Prostate gland (tissue), 2 donors: ENCODE measurements at regions not wholly inside any gene's neighbourhood (a gene's known extent, or its start where the extent isn't known, plus 50 kb on each side); places are given as distances from the start of the nearest gene placed in this dataset.

Experiments used
- DNase-seq: peaks from one replicate; pipeline ENCODE4 v3.0.0-alpha.2; 2019; ENCODE audit warnings: low spot score
- H3K27ac ChIP-seq, 2 donors: fragments of 200-600 bp; sonication (generic); 2 replicates each; pipeline ENCODE4 v1.5.1; 2017 to 2019
- H3K27me3 ChIP-seq: fragments of 200-600 bp; sonication (generic); replicated peaks from 2 replicates; pipeline ENCODE4 v1.5.1; 2019; ENCODE audit not compliant: insufficient read depth
- H3K36me3 ChIP-seq, 2 donors: fragments of 200-600 bp; sonication (generic); 1 replicate in 1 of 2; 2 replicates in 1 of 2; pipeline versions ENCODE4 v1.5.1 to v1.8.1; 2017 to 2019
- H3K4me1 ChIP-seq: fragments of 200-600 bp; sonication (generic); replicated peaks from 2 replicates; pipeline ENCODE4 v1.5.1; 2019
- H3K4me3 ChIP-seq, 2 donors: fragments of 200-600 bp; sonication (generic); 2 replicates each; pipeline ENCODE4 v1.5.1; 2017 to 2019
- H3K9me3 ChIP-seq: fragments of 200-600 bp; sonication (generic); 2 replicates; pipeline ENCODE4 v1.5.1; 2017
- CTCF ChIP-seq, 4 experiments: fragments of 200-600 bp in 2 of 4; fragments of 450-650 bp in 2 of 4; sonication (generic) in 2 of 4; IDR thresholded peaks; 1 replicate in 3 of 4; 2 replicates in 1 of 4; pipeline ENCODE4 v1.5.1; 2016 to 2019; ENCODE audit warnings: antibody characterized with exemption in 4 of 4, mild to moderate bottlenecking in 2 of 4, moderate library complexity in 2 of 4
- POLR2A ChIP-seq: fragments of 450-650 bp; IDR thresholded peaks from one replicate; pipeline ENCODE4 v1.6.1; 2016; ENCODE audit warnings: antibody characterized with exemption, mild to moderate bottlenecking
- POLR2AphosphoS5 ChIP-seq: sonication (generic); formaldehyde crosslinking; IDR thresholded peaks from one replicate; pipeline ENCODE4 v1.6.1; 2017; ENCODE audit warnings: antibody characterized with exemption
- WGBS: methylation state at CpG from one replicate; pipeline ENCODE4 v1.1.5; 2018; 5-methylcytosine and 5-hydroxymethylcytosine counted together
- intact Hi-C: fragments of 100-400 bp; cut with DNase I; formaldehyde crosslinking; loops from one replicate; pipeline ENCODE4 v1.14.2; 2022

DNA sequence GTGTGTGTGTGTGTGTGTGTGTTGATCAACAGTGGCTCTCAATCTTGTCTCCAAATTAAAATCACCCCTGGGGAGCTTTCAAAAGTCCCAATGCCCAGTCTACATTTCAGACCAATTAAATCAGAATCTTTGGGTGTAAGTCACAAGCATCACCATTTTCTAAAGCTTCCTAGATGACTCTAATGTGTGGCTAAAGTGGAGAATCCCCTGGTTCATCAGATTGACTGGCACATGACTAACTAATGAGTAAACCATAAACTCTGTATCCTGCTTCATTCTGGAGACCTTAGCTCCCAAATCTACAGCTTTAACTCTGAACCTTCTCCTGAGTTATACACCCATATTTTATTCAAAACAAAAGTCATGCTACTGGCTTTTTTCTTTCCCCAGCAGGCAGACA is 131.3 kb downstream of the SUCLA2 start:
- Histone ChIP-seq H3K36me3 (no peaks in the 10 kb centered on the region), H3K4me3 (no peak overlapping the region), H3K27me3 (no peaks in the 10 kb centered on the region), H3K27ac (no peak overlapping the region), H3K4me1 (no peaks in the 10 kb centered on the region), H3K9me3 (no peaks in the 10 kb centered on the region)
- intact Hi-C loops, result no loop called here
- DNase-seq, result no peak
- TF ChIP-seq POLR2A, result no peak
- TF ChIP-seq CTCF (IDR thresholded peaks at IDR 0.05), result no peak
- no peak for TF ChIP-seq POLR2AphosphoS5

DNA sequence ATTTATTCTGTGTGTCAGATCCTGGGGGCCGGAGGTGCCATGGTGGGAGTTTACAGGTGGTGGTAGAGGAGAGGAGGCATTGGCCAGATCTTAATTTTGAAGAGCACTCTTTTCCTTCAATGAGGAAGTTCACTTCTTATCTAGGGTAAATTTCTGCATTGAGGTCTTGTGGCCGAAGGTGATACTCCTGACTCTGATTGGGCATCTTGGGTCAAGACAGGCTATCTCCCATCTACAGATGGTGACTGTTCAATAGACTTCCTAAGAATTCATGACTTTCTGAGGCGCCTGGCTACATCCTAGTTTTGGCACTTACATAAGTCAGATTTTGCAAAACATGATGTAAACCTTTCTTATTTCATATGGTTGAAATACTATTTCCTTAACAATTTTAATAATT is 135.2 kb downstream of the SUCLA2 start:
- Histone ChIP-seq H3K36me3 (no peaks in the 10 kb centered on the region), H3K4me1 (no peaks in the 10 kb centered on the region), H3K4me3 (no peak overlapping the region), H3K27ac (no peak overlapping the region), H3K27me3 (no peaks in the 10 kb centered on the region), H3K9me3 (no peaks in the 10 kb centered on the region)
- intact Hi-C loops, result no loop called here
- no peak for DNase-seq
- 85% methylated on average over 3 of the region's 3 CpGs for WGBS
- TF ChIP-seq POLR2AphosphoS5, result no peak
- TF ChIP-seq CTCF (IDR thresholded peaks at IDR 0.05), result no peak
- no peak for TF ChIP-seq POLR2A

DNA sequence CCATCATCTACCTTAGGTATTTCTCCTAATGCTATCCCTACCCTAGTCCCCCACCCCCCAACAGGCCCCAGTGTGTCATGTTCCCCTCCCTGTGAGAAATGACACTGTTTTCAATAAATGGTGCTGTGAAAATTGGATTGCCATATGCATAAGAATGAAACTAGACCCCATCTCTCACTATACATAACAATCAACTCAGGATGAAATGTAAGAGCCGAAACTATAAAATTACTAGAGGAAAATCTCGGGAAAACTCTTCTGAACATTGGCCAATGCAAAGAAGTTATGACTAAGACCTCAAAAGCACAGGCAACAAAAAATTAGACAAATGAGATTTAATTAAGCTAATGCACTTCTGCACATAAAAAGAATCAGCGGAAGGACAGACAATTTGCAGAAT is 138.2 kb downstream of the SUCLA2 start:
- no peak overlapping the region for H3K27ac ChIP-seq
- 73% methylated on average over 3 of the region's 3 CpGs for WGBS

GRCh38 chr13:47859165-47859564 is 141.9 kb downstream of the SUCLA2 start:
- Histone ChIP-seq H3K9me3 (no peaks in the 10 kb centered on the region), H3K36me3 (no peaks in the 10 kb centered on the region), H3K27me3 (no peaks in the 10 kb centered on the region), H3K4me3 (no peak overlapping the region), H3K4me1 (no peaks in the 10 kb centered on the region), H3K27ac (no peak overlapping the region)
- intact Hi-C loops, result no loop called here
- 70% methylated on average over 1 of the region's 1 CpG for WGBS
- DNase-seq, result no peak
- TF ChIP-seq CTCF (IDR thresholded peaks at IDR 0.05) (no peak), POLR2A (no peak), POLR2AphosphoS5 (no peak)

More for the DNA sequence above, 138.2 kb downstream of the SUCLA2 start:
- Histone ChIP-seq H3K4me3 (no peak overlapping the region), H3K9me3 (no peaks in the 10 kb centered on the region), H3K27me3 (no peaks in the 10 kb centered on the region), H3K36me3 (no peaks in the 10 kb centered on the region), H3K4me1 (no peaks in the 10 kb centered on the region)
- intact Hi-C loops, result no loop called here
- no peak for TF ChIP-seq CTCF (IDR thresholded peaks at IDR 0.05)
- no peak for TF ChIP-seq POLR2A
- no peak for TF ChIP-seq POLR2AphosphoS5
- DNase-seq, result no peak

DNA sequence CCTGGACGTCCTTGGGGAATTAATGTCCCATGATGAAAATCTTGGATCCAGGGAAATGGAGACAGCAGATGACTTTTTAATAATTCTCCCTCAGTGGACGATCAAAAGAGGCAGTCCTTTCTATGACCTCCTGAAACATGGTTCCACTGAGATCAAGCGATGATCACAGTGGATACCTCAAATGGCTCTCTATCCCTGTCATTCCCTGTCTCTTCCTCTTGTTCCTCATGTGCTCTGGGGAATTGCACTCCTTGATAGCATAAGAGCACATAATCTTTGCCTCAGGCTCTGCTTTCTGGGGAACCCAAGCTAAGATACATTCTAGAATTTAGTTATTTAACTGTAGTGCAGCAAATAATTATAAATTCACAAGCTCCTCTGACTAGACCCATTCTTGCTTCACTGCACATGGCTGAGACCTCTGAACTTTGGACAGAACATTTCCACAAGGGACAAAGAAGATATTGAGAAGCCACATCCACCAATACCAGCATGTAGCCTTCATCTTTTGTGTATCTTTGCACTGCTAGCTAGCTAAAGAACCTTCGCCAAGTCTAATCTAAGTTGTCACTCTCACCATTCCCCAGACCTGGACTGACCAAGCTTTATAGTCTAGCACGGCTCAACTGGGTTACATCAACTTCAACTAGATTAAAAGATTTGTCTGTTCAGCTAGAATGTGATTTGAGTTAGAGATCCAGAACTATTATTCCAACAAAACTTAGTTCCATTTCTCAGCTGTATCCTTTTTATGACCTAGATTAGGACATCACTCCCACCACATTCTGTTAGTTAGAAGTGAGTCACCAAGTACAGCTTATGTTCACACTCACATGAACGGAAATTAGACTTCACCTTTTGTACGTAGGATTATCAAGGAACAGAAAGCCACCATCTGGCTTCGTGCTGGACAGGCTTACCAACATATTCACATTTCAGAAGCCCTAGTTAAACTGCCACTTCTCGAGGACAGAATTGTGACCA is 142.7 kb downstream of the SUCLA2 start:
- Histone ChIP-seq H3K27me3 (no peaks in the 10 kb centered on the region), H3K4me3 (no peak overlapping the region), H3K27ac (no peak overlapping the region), H3K36me3 (no peaks in the 10 kb centered on the region), H3K4me1 (no peaks in the 10 kb centered on the region), H3K9me3 (no peaks in the 10 kb centered on the region)
- no peak for DNase-seq
- WGBS, result 82% methylated on average over 9 of the region's 9 CpGs
- intact Hi-C loops, result no loop called here
- no peak for TF ChIP-seq POLR2AphosphoS5
- no peak for TF ChIP-seq CTCF (IDR thresholded peaks at IDR 0.05)
- no peak for TF ChIP-seq POLR2A
